Adrenal gland (tissue), 5 donors: ENCODE measurements at regions not wholly inside any gene's neighbourhood (a gene's known extent, or its start where the extent isn't known, plus 50 kb on each side); places are given as distances from the start of the nearest gene placed in this dataset.

ENCODE experiments used
- POLR2A ChIP-seq, 2 donors: fragments of 450-650 bp; IDR thresholded peaks; one replicate each; pipeline ENCODE4 v1.6.1; 2017; ENCODE audit warnings: antibody characterized with exemption in 2 of 2, mild to moderate bottlenecking in 2 of 2, moderate library complexity in 1 of 2
- TF ChIP-seq, protein P1 (sequence below), 6 experiments: fragments of 450-650 bp in 4 of 6; fragments of 200-600 bp in 2 of 6; sonication (generic) in 1 of 6; IDR thresholded peaks; 1 replicate in 5 of 6; 2 replicates in 1 of 6; pipeline versions ENCODE4 v1.5.1 to v1.8.0; 2016 to 2021; ENCODE audit warnings: antibody characterized with exemption in 6 of 6, mild to moderate bottlenecking in 2 of 6, moderate library complexity in 1 of 6
- donor health status: DM: no; HTN: no; CAD: no.

DNA sequence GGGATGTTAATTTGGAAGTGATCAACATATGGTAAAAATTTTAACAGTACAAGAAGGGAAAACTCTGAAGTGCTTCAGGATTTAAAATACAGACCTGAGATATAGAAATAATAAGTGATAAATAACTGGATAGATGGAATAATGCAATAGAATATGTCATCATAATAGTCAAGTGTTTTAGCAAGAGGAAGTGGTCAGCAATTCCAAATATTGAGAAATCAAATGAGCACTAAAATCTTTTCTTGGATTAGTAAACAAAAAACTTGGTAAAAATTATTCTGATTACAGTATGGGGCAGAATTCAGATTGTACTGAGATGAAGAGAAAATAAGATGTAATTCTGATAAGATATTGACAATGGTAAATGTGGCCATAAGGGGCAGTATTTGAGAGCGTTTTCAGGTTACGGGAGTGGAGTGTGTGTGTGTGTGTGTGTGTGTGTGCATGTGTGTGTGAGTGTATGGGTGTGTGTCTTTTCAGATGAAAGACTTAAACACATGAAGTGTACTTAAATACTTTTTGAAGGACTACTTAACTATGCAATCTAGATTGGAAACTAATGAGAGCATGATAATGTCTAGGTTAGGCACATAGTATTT lies 217.9 kb upstream of the ITGA4 start:
- TF ChIP-seq, protein P1, sequence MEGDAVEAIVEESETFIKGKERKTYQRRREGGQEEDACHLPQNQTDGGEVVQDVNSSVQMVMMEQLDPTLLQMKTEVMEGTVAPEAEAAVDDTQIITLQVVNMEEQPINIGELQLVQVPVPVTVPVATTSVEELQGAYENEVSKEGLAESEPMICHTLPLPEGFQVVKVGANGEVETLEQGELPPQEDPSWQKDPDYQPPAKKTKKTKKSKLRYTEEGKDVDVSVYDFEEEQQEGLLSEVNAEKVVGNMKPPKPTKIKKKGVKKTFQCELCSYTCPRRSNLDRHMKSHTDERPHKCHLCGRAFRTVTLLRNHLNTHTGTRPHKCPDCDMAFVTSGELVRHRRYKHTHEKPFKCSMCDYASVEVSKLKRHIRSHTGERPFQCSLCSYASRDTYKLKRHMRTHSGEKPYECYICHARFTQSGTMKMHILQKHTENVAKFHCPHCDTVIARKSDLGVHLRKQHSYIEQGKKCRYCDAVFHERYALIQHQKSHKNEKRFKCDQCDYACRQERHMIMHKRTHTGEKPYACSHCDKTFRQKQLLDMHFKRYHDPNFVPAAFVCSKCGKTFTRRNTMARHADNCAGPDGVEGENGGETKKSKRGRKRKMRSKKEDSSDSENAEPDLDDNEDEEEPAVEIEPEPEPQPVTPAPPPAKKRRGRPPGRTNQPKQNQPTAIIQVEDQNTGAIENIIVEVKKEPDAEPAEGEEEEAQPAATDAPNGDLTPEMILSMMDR (IDR thresholded peaks at IDR 0.05) = no peak
- no peak for TF ChIP-seq POLR2A (IDR thresholded peaks at IDR 0.05)
